Nephron progenitor cell (in vitro differentiated cells): ENCODE measurements at regions not wholly inside any gene's neighbourhood (a gene's known extent, or its start where the extent isn't known, plus 50 kb on each side); places are given as distances from the start of the nearest gene placed in this dataset.

ENCODE experiments used
- DNase-seq: peaks from one replicate; pipeline ENCODE4 v3.0.0; 2021
- H3K27ac Mint-ChIP-seq: 2 replicates; pipeline ENCODE4 v1.8.0; 2021; ENCODE audit warnings: mild to moderate bottlenecking, moderate library complexity, mixed read lengths
- H3K27me3 Mint-ChIP-seq: 2 replicates; pipeline ENCODE4 v1.8.0; 2021; ENCODE audit warnings: mild to moderate bottlenecking, low read depth, mixed read lengths; ENCODE audit not compliant: poor library complexity
- H3K36me3 Mint-ChIP-seq: 2 replicates; pipeline ENCODE4 v1.8.0; 2021; ENCODE audit warnings: low read depth, mixed read lengths
- H3K4me1 Mint-ChIP-seq: 2 replicates; pipeline ENCODE4 v1.8.0; 2021; ENCODE audit warnings: mixed read lengths
- H3K4me3 Mint-ChIP-seq: 2 replicates; pipeline ENCODE4 v1.8.0; 2021; ENCODE audit warnings: mild to moderate bottlenecking, moderate library complexity, mixed read lengths
- H3K9me3 Mint-ChIP-seq: 2 replicates; pipeline ENCODE4 v1.8.0; 2021; ENCODE audit warnings: mild to moderate bottlenecking, moderate library complexity, mixed read lengths
- TF ChIP-seq, protein P1 (sequence below): fragments of 200-600 bp; sonication (generic); IDR thresholded peaks from 2 replicates; pipeline ENCODE4 v1.5.0; 2021; ENCODE audit warnings: antibody characterized with exemption

DNA sequence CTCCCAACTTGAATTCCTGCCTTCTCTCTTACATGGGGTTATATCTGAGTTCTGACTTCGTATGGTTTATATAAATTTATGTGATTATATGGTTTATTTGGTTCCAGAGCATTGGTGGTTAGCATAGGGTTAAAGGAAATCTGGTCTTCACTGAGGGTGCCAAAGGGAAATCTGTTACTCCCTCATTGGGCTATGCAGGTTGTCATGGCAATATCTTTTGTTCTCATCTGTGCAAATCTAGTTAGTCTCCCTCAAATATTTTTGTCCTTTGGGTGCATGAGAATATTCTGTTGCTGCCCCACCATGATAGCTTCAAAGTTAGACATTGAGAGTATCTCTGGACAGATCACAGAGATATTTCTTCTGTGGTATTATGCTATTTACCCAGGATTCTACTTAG is 71.8 kb upstream of the OTUD4 start:
- TF ChIP-seq, protein P1, sequence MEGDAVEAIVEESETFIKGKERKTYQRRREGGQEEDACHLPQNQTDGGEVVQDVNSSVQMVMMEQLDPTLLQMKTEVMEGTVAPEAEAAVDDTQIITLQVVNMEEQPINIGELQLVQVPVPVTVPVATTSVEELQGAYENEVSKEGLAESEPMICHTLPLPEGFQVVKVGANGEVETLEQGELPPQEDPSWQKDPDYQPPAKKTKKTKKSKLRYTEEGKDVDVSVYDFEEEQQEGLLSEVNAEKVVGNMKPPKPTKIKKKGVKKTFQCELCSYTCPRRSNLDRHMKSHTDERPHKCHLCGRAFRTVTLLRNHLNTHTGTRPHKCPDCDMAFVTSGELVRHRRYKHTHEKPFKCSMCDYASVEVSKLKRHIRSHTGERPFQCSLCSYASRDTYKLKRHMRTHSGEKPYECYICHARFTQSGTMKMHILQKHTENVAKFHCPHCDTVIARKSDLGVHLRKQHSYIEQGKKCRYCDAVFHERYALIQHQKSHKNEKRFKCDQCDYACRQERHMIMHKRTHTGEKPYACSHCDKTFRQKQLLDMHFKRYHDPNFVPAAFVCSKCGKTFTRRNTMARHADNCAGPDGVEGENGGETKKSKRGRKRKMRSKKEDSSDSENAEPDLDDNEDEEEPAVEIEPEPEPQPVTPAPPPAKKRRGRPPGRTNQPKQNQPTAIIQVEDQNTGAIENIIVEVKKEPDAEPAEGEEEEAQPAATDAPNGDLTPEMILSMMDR = no peak
- Mint-ChIP-seq H3K4me1 (no peaks in the 10 kb centered on the region), H3K27ac (no peak overlapping the region), H3K27me3 (peaks cover 3% of the 10 kb centered on the region), H3K36me3 (no peaks in the 10 kb centered on the region), H3K4me3 (no peak overlapping the region), H3K9me3 (no peaks in the 10 kb centered on the region)
- no peak for DNase-seq

DNA sequence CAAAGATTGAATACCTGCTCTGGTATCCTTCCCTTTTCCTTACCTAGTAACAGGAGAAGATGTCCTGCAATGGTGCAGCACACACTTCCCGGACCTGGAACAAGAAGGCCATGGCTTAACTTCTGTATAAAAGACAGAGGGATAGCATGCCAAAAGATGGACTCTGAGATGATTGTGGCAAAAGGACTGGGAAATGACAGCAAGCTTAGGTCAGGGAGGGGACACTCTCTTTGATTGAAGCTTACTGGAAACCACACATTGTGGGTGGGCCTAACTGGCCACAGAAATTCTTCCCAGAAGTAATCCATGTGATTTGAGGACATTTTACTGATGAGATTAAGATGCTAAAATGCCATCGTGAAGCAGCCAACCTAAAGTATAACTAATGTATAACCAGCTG is 71.0 kb upstream of the OTUD4 start:
- no peak for DNase-seq
- Mint-ChIP-seq H3K27ac (no peak overlapping the region), H3K4me3 (no peak overlapping the region), H3K36me3 (no peaks in the 10 kb centered on the region), H3K4me1 (no peaks in the 10 kb centered on the region), H3K27me3 (peaks cover 3% of the 10 kb centered on the region), H3K9me3 (no peaks in the 10 kb centered on the region)
- TF ChIP-seq, protein P1 = no peak

DNA sequence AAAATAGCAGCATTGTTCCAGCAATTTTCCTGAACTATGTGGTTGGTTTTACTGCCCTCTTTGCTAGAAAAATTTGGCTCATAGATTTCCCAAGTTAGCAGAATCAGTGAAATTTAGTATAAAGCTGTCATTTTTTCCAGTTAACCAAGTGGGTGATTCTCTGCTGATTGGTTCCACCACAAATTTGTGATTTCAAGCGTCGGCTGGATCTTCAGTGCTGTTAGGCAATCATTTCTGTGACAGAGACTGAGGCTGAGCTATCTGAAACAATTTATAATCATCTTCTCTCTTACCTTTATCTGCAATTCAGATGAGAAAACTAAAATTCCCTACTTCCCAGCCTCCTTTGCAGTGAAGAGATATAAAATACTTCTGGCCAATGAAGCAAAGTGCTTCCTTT is 68.6 kb upstream of the OTUD4 start:
- no peaks in the 10 kb centered on the region for H3K4me1 Mint-ChIP-seq
- TF ChIP-seq, protein P1 = no peak
- no peak for DNase-seq
- H3K27ac Mint-ChIP-seq = no peak overlapping the region
- no peaks in the 10 kb centered on the region for H3K36me3 Mint-ChIP-seq
- H3K27me3 Mint-ChIP-seq = peaks cover 3% of the 10 kb centered on the region
- peaks cover 8% of the 10 kb centered on the region for H3K9me3 Mint-ChIP-seq
- H3K4me3 Mint-ChIP-seq = no peak overlapping the region

DNA sequence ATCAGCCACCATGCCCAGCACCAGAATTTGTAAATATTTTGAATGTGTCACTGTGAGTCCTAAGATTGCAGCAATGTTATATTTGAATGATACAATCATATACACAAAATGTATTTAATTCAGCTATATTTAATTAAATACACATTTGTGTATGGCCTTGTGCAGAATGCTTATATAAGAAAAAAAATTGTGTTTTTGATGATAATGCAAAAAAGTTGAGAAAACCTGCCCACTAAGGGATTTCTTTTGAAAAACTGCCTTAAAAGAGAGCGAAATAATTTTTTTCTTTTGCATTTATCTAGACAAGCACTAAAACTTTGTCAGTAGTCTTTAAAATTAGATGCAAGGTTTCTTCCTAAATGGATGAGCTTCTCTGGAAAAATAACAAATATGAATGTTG is 68.1 kb upstream of the OTUD4 start:
- no peaks in the 10 kb centered on the region for H3K36me3 Mint-ChIP-seq
- TF ChIP-seq, protein P1 = no peak
- no peaks in the 10 kb centered on the region for H3K4me1 Mint-ChIP-seq
- H3K4me3 Mint-ChIP-seq = no peak overlapping the region
- peaks cover 8% of the 10 kb centered on the region for H3K9me3 Mint-ChIP-seq
- DNase-seq = no peak
- no peak overlapping the region for H3K27ac Mint-ChIP-seq
- peaks cover 3% of the 10 kb centered on the region for H3K27me3 Mint-ChIP-seq

DNA sequence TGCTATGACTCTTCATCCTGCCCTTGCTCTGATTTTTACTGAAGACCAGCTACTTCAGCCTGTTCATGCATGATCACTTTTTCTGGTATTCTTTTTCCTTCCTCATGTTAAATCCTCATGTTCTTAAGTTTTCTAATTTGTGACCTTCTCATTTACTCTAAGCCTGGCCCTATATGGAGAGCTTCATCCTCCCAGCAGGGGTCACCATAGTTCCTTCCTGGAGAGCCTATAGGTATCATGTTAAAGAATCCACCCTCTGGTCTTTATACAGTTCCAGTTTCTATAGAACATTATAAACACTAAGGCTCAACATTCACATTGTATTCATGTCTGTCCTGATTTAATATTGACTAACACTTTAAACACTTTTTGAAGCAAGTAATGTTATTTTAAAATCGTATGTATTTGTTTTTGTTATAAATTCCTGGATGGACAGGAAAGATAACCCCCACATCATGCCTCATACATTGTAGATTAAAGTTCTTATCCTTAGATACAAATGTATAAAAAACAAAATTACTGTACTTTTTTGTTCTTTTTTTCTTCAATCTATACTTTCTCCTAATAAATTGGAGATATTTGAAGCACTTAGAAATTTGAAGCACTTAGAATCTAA is 53.8 kb upstream of the OTUD4 start:
- Mint-ChIP-seq H3K4me3 (no peak overlapping the region), H3K9me3 (peaks cover 7% of the 10 kb centered on the region), H3K27me3 (no peaks in the 10 kb centered on the region), H3K27ac (no peak overlapping the region), H3K4me1 (no peaks in the 10 kb centered on the region), H3K36me3 (no peaks in the 10 kb centered on the region)
- peak; percentile 54 for DNase-seq
- TF ChIP-seq, protein P1 = peak; percentile 90
